Stimulated activated CD4-positive, alpha-beta T cell treated with anti-CD3 and anti-CD28 coated beads, Interleukin-15, amount 100 ng/mL, for 48 hours (primary cell): ENCODE measurements at regions not wholly inside any gene's neighbourhood (a gene's known extent, or its start where the extent isn't known, plus 50 kb on each side); places are given as distances from the start of the nearest gene placed in this dataset.
"Not testable (repeated sequence)": the region's sequence is repeated elsewhere in the genome, so short reads cannot be mapped to it uniquely, and the experiment has no call there.

ENCODE experiments used
- DNase-seq, 2 donors: peaks; one replicate each; pipeline ENCODE4 v3.0.0-alpha.2; 2020; ENCODE audit warnings: low read depth in 2 of 2

- DNase-seq = no peak
These were observed 131.1 kb upstream of the PDE10A start for GRCh38 chr6:165794179-165794601.

GRCh38 chr6:165793287-165793825 lies 130.3 kb upstream of the PDE10A start:
- no peak for DNase-seq

DNA sequence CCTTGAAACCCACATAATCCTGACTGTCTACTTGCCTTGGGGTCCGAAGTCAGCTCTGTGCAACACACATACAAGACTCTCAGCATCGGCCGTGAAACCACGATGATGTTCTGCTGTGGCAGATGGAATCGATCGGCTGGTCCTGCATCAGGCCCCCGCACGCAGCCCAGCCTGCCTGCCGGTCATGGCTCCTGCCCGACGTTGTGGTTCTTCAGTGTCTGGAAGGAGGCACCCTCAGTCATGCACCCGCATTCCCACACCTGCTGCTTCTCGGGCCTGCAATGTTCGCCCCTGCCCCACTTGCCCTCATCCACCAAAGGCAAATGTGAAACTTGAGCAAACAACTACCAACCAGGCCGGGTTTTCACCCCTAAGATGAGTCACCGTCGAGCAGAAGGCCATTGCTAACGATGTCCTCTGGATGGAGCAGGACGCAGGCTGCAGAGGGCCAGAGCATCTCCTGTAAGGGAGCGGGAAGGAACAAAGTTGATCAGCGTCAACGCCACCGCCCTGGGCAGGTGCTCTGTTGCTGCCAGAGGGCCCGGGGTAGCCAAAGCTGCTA lies 128.9 kb upstream of the PDE10A start:
- no peak for DNase-seq

DNA sequence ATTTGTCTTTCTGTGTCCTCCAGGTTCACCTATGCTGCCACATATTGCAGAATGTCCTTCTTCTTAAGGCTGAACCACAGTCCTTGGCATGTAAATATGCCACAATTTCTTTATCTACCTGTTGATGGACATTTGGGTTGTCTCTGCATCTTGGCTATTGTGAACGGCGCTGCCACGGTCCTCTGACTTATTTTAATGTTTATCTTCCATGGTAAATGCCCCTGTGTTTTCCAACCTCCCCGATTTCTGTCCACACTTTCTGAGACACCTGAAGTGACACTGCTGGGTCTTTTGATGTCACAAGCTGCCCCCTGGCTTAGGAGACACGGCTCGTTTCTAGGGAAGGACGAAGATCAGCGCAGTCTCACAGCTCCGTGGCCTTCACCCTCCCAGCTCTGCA lies 128.3 kb upstream of the PDE10A start:
- DNase-seq = no peak

DNA sequence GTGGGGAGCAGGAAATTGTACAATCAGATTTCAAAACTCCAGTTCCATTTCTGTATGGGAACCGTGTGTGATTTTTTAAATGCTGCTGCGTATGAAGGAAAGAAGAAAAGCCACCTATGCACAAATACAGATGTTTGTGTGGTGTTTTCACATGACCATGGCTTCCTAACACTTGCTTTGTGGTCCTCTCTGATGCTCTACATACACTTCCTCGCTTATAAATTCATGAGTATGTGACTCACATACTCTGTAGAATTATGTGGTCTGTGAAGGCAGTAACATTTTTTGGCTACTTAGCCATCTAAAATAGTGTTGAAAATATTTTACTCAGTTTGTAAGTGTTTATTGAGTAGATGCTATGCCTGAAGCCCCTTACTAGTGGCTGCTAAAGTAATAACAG lies 119.8 kb upstream of the PDE10A start:
- no peak for DNase-seq

DNA sequence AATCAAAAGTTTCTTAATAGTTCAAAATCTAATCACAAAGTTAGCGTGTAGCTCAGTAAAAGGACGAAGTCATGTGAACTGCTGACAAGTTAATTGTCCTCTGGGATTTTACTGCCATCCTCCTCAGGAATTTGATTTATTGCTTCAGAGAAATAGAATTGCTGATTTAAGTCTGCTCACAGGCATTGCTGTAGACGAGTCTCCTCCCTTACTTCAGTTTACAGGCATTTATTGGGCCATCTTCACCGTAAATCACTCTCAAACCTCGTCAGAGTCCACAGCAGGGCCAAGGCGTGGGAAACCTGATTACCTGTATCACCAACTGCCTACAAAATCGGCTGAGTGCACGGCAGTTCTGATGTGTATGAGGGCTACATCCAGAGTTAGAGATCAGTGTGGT lies 119.1 kb upstream of the PDE10A start:
- no peak for DNase-seq

DNA sequence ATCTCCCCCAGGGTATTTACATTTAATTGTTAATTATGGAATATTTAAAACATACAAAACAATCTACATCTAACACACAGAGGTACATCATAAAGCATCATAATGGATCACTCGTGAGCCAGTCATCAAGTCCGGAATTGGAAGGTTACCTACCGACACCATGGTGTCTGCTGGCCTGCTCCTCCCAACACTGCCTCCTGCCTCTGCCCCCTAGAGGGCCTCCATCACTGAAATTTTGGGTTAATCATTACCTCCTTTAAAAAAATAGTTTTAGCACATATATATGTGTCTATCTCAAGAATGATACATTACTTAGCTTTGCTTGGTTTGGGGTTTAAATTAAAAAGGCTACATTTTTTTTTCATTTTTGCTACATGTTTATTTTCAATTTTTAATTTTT lies 114.6 kb upstream of the PDE10A start:
- no peak for DNase-seq

- no peak for DNase-seq
These were observed 113.7 kb upstream of the PDE10A start for GRCh38 chr6:165776691-165777090.

- no peak for DNase-seq
These were observed 112.7 kb upstream of the PDE10A start for GRCh38 chr6:165775721-165776120.

- no peak for DNase-seq
These were observed 112.0 kb upstream of the PDE10A start for GRCh38 chr6:165774903-165775601.

GRCh38 chr6:165770397-165771082 lies 107.5 kb upstream of the PDE10A start:
- no peak for DNase-seq

DNA sequence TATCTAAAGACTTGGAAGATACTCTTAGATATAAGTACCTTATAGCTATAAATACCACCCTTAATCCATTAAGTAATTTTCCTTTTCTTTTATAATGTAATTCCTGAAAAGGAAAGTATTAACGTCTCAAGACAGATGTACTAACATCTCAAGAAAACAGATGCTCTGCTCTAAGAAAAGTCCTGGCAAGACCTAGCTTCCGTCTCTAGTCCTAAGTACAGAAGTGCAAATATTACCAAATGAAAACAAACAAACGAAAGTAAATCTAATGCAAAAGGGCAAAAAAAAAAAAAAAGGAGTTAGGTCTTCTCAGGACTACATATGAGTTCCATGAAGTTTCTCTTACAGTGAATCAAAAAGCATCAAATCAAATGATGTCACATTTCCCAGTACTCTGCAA lies 106.8 kb upstream of the PDE10A start:
- no peak for DNase-seq

GRCh38 chr6:165769401-165769800 lies 106.4 kb upstream of the PDE10A start:
- no peak for DNase-seq

- DNase-seq = no peak
These were observed 105.9 kb upstream of the PDE10A start for GRCh38 chr6:165768961-165769360.

- no peak for DNase-seq
These were observed 104.2 kb upstream of the PDE10A start for GRCh38 chr6:165767228-165767627.

DNA sequence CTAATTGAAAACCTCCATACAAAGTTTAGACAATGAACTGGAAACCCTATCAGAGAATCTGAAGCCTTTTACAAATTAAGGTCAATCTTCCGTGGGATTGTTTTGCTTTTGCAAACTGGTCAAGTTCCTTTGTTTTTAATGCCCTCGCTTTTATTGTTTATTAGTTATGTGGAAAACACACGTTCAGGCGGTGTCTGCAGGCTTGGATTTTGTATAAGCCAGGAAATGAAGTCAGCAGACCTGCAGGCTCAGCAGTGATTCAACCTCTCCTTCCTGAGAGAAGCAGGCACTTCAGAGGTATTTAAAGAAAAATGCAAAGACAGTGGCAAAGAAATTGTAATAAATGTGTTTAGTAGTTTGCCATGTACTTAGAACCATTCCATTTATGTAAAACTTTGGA lies 103.4 kb upstream of the PDE10A start:
- DNase-seq = no peak

DNA sequence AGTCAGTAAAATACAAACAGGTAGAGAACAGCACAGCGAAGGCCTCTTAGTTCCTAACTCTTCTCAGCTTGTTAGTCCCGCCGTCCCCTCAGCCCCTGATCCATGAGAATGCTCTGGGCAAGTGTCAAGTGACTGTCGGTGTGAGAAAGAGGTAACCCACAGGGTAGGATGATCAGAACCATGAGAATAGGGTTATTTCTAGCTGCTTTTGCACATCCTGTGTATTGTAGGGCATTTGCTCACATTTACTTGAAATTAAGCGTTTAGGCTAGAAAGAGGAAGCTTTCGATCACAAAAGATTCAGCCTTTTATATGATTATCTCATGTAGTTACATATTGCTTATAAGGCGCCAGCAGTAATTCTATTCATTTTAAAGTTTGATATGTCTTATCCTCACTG lies 103.0 kb upstream of the PDE10A start:
- DNase-seq = no peak

- not testable (repeated sequence) for DNase-seq
These were observed 102.2 kb upstream of the PDE10A start for GRCh38 chr6:165765256-165765655.

DNA sequence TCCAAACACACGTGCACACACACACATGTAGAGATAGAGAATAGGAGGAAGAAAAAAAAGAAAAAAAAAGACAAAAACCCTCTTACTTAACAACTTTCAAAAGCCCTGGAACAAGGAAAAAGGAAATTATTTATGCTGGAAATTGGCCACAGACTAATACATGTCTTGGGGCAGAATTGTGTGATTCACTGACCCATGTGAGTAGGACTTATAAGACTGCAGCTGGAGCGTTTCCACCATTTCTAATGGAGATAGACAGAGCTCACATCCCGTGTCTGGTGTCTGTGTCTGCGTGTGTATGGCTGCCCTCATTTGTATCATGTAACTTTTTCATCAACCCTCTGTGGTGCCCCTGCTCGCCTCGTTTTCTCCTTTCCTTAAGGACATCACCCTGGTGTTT lies 99.8 kb upstream of the PDE10A start:
- no peak for DNase-seq

- no peak for DNase-seq
These were observed 99.1 kb upstream of the PDE10A start for GRCh38 chr6:165762125-165762524.

DNA sequence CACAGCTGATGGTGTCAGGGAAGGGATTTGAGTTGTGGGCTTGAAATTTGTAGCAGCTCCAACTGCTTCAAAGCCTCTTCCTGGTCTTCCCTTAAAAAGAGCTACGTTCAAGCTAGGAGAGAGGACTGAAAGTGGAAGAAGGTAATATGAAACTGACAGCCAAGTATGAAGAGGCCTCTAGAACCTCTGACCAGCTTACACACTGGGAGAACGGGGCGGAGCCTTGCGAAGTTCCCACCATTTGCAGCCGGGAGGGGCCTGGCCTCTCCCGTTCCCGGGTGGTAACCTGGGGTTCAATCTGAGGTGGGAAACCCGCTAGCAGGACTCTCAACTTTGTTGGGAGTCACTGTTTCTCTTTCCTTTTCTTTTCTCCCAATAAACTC lies 97.8 kb upstream of the PDE10A start:
- no peak for DNase-seq

DNA sequence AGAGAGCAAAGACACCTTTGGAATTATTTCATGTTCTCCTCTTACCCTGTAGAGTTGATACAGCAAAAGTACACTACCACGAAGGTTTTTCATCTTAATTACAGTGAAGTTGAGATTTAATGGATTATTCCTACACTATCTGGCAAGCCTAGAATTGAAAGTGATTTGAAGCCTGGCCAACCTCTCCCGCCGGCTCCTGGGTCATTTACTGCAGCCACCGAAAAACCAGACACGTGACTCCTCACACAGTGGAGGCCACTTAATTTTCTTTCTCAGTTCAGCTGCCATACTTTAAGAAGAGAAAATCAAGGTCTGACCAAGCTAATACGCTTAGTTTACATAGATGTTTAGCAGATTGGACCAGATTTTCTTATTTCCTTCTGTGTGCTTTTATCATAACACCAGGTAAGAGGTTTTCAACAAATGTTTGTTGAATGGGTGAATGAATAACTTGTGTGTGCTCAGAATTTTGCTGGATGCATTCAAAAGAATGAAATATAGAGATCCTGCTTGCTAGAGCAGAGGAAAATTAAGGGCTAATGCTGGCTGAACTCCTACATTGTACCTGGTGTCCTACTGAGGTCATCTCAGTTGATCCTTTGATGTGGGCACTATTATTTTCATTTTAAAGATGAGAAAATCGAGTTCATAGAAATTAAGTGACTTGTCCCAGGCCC lies 97.2 kb upstream of the PDE10A start:
- no peak for DNase-seq

GRCh38 chr6:165758441-165758840 lies 95.4 kb upstream of the PDE10A start:
- no peak for DNase-seq
